ENCODE measurements at regions not wholly inside any gene's neighbourhood (a gene's known extent, or its start where the extent isn't known, plus 50 kb on each side); places are given as distances from the start of the nearest gene placed in this dataset.

GRCh38 chr12:68422159-68422558 is 90.0 kb upstream of the MDM1 start:
- DNase-seq (ENCODE audit: low read depth, low spot score) (no peak), FAIRE-seq (no peak)
- dilution Hi-C loops (cut with MboI; ENCODE audit: extremely low pct_ligation_motif_present, low sequenced_read_pairs), result no loop called here
- Histone ChIP-seq H4K20me1 (ENCODE audit: control insufficient read depth, extremely low read depth, insufficient read depth, low read length) (no peaks in the 10 kb centered on the region), H3K36me3 (ENCODE audit: control insufficient read depth in 2 of 2, extremely low read depth in 1 of 2, insufficient read depth in 2 of 2, low read length in 2 of 2) (no peaks in the 10 kb centered on the region), H3K4me3 (ENCODE audit: control insufficient read depth in 2 of 3, extremely low read depth in 1 of 3, insufficient read depth in 2 of 3, low read depth in 1 of 3, low read length in 3 of 3) (no peak overlapping the region), H2AFZ (ENCODE audit: control insufficient read depth, low read length) (no peak overlapping the region), H3K4me2 (ENCODE audit: control insufficient read depth, extremely low read depth, insufficient read depth, low read depth, low read length) (no peak overlapping the region), H3K79me2 (ENCODE audit: control insufficient read depth, insufficient read depth, low read length) (no peaks in the 10 kb centered on the region), H3K27me3 (ENCODE audit: control insufficient read depth, extremely low read depth, insufficient read depth, low read length) (no peaks in the 10 kb centered on the region), H3K9ac (ENCODE audit: control insufficient read depth, extremely low read depth, insufficient read depth, low read length) (no peak overlapping the region), H3K4me1 (ENCODE audit: control insufficient read depth, extremely low read depth, insufficient read depth, low read length) (peaks cover 4% of the 10 kb centered on the region), H3K9me1 (ENCODE audit: control insufficient read depth, extremely low read depth, insufficient read depth, low read length) (no peaks in the 10 kb centered on the region), H3K9me3 (ENCODE audit: control insufficient read depth, low read depth, low read length) (no peaks in the 10 kb centered on the region), H3K27ac (ENCODE audit: control insufficient read depth, insufficient read depth, low read length) (no peak overlapping the region)
- no peak for TF ChIP-seq EZH2 (IDR thresholded peaks at IDR 0.05; ENCODE audit: low read length)
- TF ChIP-seq, protein P1, sequence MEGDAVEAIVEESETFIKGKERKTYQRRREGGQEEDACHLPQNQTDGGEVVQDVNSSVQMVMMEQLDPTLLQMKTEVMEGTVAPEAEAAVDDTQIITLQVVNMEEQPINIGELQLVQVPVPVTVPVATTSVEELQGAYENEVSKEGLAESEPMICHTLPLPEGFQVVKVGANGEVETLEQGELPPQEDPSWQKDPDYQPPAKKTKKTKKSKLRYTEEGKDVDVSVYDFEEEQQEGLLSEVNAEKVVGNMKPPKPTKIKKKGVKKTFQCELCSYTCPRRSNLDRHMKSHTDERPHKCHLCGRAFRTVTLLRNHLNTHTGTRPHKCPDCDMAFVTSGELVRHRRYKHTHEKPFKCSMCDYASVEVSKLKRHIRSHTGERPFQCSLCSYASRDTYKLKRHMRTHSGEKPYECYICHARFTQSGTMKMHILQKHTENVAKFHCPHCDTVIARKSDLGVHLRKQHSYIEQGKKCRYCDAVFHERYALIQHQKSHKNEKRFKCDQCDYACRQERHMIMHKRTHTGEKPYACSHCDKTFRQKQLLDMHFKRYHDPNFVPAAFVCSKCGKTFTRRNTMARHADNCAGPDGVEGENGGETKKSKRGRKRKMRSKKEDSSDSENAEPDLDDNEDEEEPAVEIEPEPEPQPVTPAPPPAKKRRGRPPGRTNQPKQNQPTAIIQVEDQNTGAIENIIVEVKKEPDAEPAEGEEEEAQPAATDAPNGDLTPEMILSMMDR (optimal IDR thresholded peaks at IDR 0.05 in 1 of 3, IDR thresholded peaks at IDR 0.05 in 1 of 3, conservative IDR thresholded peaks at IDR 0.05 in 1 of 3; ENCODE audit: extremely low read depth in 1 of 3, insufficient read depth in 2 of 3, low read length in 3 of 3), result no peak

DNA sequence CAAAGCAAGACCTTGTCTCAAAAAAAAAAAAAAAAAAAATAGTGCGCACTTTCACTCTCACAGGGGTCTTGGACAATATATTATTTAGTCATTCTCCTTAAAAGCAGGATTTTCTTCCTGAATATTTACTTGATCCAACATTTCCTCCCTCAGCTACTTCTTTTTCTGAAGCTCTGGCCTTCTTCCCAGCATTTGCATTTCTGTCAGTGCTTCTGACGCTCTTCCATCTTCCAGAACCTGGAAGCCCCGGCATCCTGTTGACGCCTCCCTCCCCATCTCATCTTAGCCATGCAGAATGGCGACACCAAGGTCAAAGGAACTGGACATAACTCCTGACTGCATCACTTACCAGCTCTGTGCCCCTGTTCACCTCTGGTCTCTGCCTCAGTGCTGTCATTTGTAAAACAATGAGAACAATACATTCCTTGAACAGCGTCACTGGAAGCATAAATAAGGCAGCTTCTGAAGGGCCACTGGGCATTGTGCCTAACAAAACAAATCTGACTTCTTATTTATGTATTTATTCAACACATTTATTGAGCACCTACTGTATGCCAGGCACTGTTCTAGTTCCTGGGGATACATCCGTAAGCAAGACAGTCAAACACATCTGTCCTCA is 90.9 kb upstream of the MDM1 start:
- dilution Hi-C loops (cut with MboI; ENCODE audit: extremely low pct_ligation_motif_present, low sequenced_read_pairs), result no loop called here
- no peak overlapping the region for H3K4me3 ChIP-seq (ENCODE audit: control insufficient read depth in 2 of 3, extremely low read depth in 1 of 3, insufficient read depth in 2 of 3, low read depth in 1 of 3, low read length in 3 of 3)
- no peaks in the 10 kb centered on the region for H3K79me2 ChIP-seq (ENCODE audit: control insufficient read depth, insufficient read depth, low read length)
- H3K4me1 ChIP-seq (ENCODE audit: control insufficient read depth, extremely low read depth, insufficient read depth, low read length), result peaks cover 4% of the 10 kb centered on the region
- no peaks in the 10 kb centered on the region for H3K9me1 ChIP-seq (ENCODE audit: control insufficient read depth, extremely low read depth, insufficient read depth, low read length)
- no peak overlapping the region for H3K9ac ChIP-seq (ENCODE audit: control insufficient read depth, extremely low read depth, insufficient read depth, low read length)
- FAIRE-seq (no peak), DNase-seq (ENCODE audit: low read depth, low spot score) (no peak)
- H2AFZ ChIP-seq (ENCODE audit: control insufficient read depth, low read length), result no peak overlapping the region
- H3K4me2 ChIP-seq (ENCODE audit: control insufficient read depth, extremely low read depth, insufficient read depth, low read depth, low read length), result no peak overlapping the region
- no peaks in the 10 kb centered on the region for H3K9me3 ChIP-seq (ENCODE audit: control insufficient read depth, low read depth, low read length)
- TF ChIP-seq EZH2 (IDR thresholded peaks at IDR 0.05; ENCODE audit: low read length), result no peak
- TF ChIP-seq, protein P1 (optimal IDR thresholded peaks at IDR 0.05 in 1 of 3, IDR thresholded peaks at IDR 0.05 in 1 of 3, conservative IDR thresholded peaks at IDR 0.05 in 1 of 3; ENCODE audit: extremely low read depth in 1 of 3, insufficient read depth in 2 of 3, low read length in 3 of 3), result no peak
- no peaks in the 10 kb centered on the region for H4K20me1 ChIP-seq (ENCODE audit: control insufficient read depth, extremely low read depth, insufficient read depth, low read length)
- H3K27ac ChIP-seq (ENCODE audit: control insufficient read depth, insufficient read depth, low read length), result no peak overlapping the region
- no peaks in the 10 kb centered on the region for H3K36me3 ChIP-seq (ENCODE audit: control insufficient read depth in 2 of 2, extremely low read depth in 1 of 2, insufficient read depth in 2 of 2, low read length in 2 of 2)
- H3K27me3 ChIP-seq (ENCODE audit: control insufficient read depth, extremely low read depth, insufficient read depth, low read length), result no peaks in the 10 kb centered on the region

Data from keratinocyte (primary cell).